ENCODE measurements at regions not wholly inside any gene's neighbourhood (a gene's known extent, or its start where the extent isn't known, plus 50 kb on each side); places are given as distances from the start of the nearest gene placed in this dataset.

DNA sequence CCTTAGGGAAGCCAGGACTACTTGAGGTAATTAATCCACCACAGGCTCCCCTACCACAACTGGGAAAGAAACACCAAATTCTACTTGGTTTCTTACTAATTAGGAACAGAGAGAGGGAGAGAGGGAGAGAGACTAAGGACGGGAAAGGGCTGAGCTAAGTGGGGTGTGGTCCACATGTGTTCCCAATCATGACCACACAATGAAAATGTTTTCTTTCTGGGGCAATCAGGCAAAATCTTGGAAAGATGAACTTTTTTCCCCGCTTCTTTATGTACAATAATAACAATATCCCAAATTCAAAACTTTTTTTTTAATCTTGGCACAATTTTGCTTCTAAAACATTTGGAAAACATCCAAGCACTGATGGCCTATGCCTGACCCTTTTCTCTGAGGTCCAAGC, 734.4 kb downstream of the MAFB start:
- Histone ChIP-seq H3K14ac (ENCODE audit: insufficient read length) (no peak overlapping the region), H4K20me1 (replicated peaks in 1 of 2; ENCODE audit: control insufficient read depth in 1 of 2, insufficient read depth in 2 of 2, low read length in 2 of 2) (no peaks in the 10 kb centered on the region), H3K9me3 (ENCODE audit: insufficient read depth in 2 of 2, low read depth in 1 of 2, low read length in 1 of 2) (no peaks in the 10 kb centered on the region), H3K56ac (replicated peaks; ENCODE audit: insufficient read length, low read depth, low read length) (no peak overlapping the region), H3K79me2 (ENCODE audit: control insufficient read depth in 1 of 2, insufficient read depth in 2 of 2, low read length in 2 of 2) (no peaks in the 10 kb centered on the region), H4K91ac (replicated peaks; ENCODE audit: insufficient read length, low read length) (no peak overlapping the region), H3K4me3 (ENCODE audit: extremely low read depth in 1 of 4, insufficient read depth in 2 of 4, low read depth in 3 of 4, low read length in 4 of 4) (no peak overlapping the region), H2AK5ac (ENCODE audit: low read depth, low read length) (no peak overlapping the region), H2BK5ac (ENCODE audit: low read depth, low read length) (no peak overlapping the region), H3K4ac (replicated peaks; ENCODE audit: insufficient read length, low read depth, low read length) (no peak overlapping the region), H3K4me1 (replicated peaks in 1 of 4; ENCODE audit: control insufficient read depth in 3 of 4, insufficient read depth in 4 of 4, low read length in 3 of 4) (no peaks in the 10 kb centered on the region), H3K79me1 (ENCODE audit: low read depth, low read length) (no peaks in the 10 kb centered on the region), H4K8ac (ENCODE audit: extremely low read depth, insufficient read depth, low read length) (no peak overlapping the region), H3K9ac (replicated peaks in 1 of 4; ENCODE audit: extremely low read depth in 1 of 4, low read depth in 3 of 4, low read length in 3 of 4) (no peak overlapping the region), H3K27me3 (replicated peaks in 1 of 4; ENCODE audit: control insufficient read depth in 3 of 4, extremely low read depth in 1 of 4, insufficient read depth in 3 of 4, low read length in 3 of 4) (no peaks in the 10 kb centered on the region; a peak in 1 of 7 replicates), H3K23ac (ENCODE audit: insufficient read length) (no peak overlapping the region), H4K5ac (ENCODE audit: insufficient read length, low read depth, low read length) (no peak overlapping the region), H2BK120ac (replicated peaks; ENCODE audit: low read depth, low read length) (no peak overlapping the region), H3K27ac (ENCODE audit: low read depth, low read length) (no peak overlapping the region), H2AFZ (ENCODE audit: low read length) (no peak overlapping the region), H2BK12ac (ENCODE audit: low read depth, low read length) (no peak overlapping the region), H3K18ac (ENCODE audit: extremely low read depth, low read length) (no peak overlapping the region), H2BK15ac (ENCODE audit: low read length) (no peak overlapping the region), H2BK20ac (ENCODE audit: low read length) (no peak overlapping the region), H3K4me2 (ENCODE audit: insufficient read depth in 1 of 2, low read depth in 2 of 2, low read length in 2 of 2) (no peak overlapping the region), H3K23me2 (ENCODE audit: low read depth, low read length) (no peaks in the 10 kb centered on the region), H3K36me3 (ENCODE audit: control insufficient read depth in 2 of 4, insufficient read depth in 4 of 4, low read length in 3 of 4) (no peaks in the 10 kb centered on the region)
- WGBS, 2 experiments (ENCODE audit: extremely low coverage in 1 of 2, insufficient coverage in 1 of 2, insufficient read length in 1 of 2, insufficient replicate concordance in 2 of 2, low coverage in 1 of 2, low lambda C conversion rate in 2 of 2, missing lambda C conversion rate in 1 of 2), result 88 to 100% methylated on average over 1 to 2 of the region's 2 CpGs
- no peak for FAIRE-seq
- CTCF ChIA-PET (ENCODE audit: partially characterized antibody), result no interaction called here
- no peak for DNase-seq (ENCODE audit: low read depth in 1 of 2, low spot score in 2 of 2)
- POLR2A ChIA-PET (ENCODE audit: partially characterized antibody), result no interaction called here
- TF ChIP-seq TAF1 (IDR thresholded peaks at IDR 0.05; ENCODE audit: low read depth, low read length) (no peak), POU5F1 (IDR thresholded peaks at IDR 0.05; ENCODE audit: low read depth, low read length) (no peak), TCF12 (IDR thresholded peaks at IDR 0.05; ENCODE audit: low read depth, low read length) (no peak), EP300 (IDR thresholded peaks at IDR 0.05; ENCODE audit: borderline replicate concordance in 1 of 2, low read depth in 2 of 2, low read length in 2 of 2) (no peak), SP2 (IDR thresholded peaks at IDR 0.05; ENCODE audit: low read length) (no peak)
